ENCODE measurements at regions not wholly inside any gene's neighbourhood (a gene's known extent, or its start where the extent isn't known, plus 50 kb on each side); places are given as distances from the start of the nearest gene placed in this dataset.

GRCh38 chr2:129799036-129799958 is 180.2 kb upstream of the RAB6C start:
- H3K4me2 ChIP-seq (ENCODE audit: low read length), result no peak overlapping the region
- TF ChIP-seq EZH2phosphoT487 (IDR thresholded peaks at IDR 0.05; ENCODE audit: borderline replicate concordance, low read length) (no peak), CTCF (IDR thresholded peaks at IDR 0.05; ENCODE audit: low read depth, low read length, poor library complexity, severe bottlenecking) (no peak)
- no peak overlapping the region for H3K4me3 ChIP-seq (ENCODE audit: low read length)
- no peaks in the 10 kb centered on the region for H3F3A ChIP-seq (ENCODE audit: control insufficient read depth, insufficient read depth)
- H3K4me1 ChIP-seq (ENCODE audit: control insufficient read depth, low read length), result no peaks in the 10 kb centered on the region
- H3K27me3 ChIP-seq (ENCODE audit: control insufficient read depth, low read length), result no peaks in the 10 kb centered on the region; the same call in none of the 2 replicates
- no peaks in the 10 kb centered on the region for H3K9me2 ChIP-seq (replicated peaks; ENCODE audit: control insufficient read depth, low read length)
- no peak overlapping the region for H3K27ac ChIP-seq (ENCODE audit: low read depth, low read length)
- H3K9me3 ChIP-seq (ENCODE audit: control insufficient read depth, insufficient read depth, low read length), result no peaks in the 10 kb centered on the region
- no peaks in the 10 kb centered on the region for H4K20me1 ChIP-seq (ENCODE audit: control insufficient read depth, insufficient read depth, low read depth, low read length)
- H3K36me3 ChIP-seq (ENCODE audit: control insufficient read depth, low read length), result no peaks in the 10 kb centered on the region
- H3K79me2 ChIP-seq (ENCODE audit: control insufficient read depth, low read length), result no peaks in the 10 kb centered on the region

- Histone ChIP-seq H3F3A (ENCODE audit: control insufficient read depth, insufficient read depth) (no peaks in the 10 kb centered on the region), H3K36me3 (ENCODE audit: control insufficient read depth, low read length) (no peaks in the 10 kb centered on the region), H4K20me1 (ENCODE audit: control insufficient read depth, insufficient read depth, low read depth, low read length) (no peaks in the 10 kb centered on the region), H3K4me1 (ENCODE audit: control insufficient read depth, low read length) (no peaks in the 10 kb centered on the region), H3K4me3 (ENCODE audit: low read length) (no peak overlapping the region), H3K4me2 (ENCODE audit: low read length) (no peak overlapping the region), H3K27me3 (ENCODE audit: control insufficient read depth, low read length) (no peaks in the 10 kb centered on the region; the same call in none of the 2 replicates), H3K9me2 (replicated peaks; ENCODE audit: control insufficient read depth, low read length) (no peaks in the 10 kb centered on the region), H3K9me3 (ENCODE audit: control insufficient read depth, insufficient read depth, low read length) (no peaks in the 10 kb centered on the region), H3K79me2 (ENCODE audit: control insufficient read depth, low read length) (no peaks in the 10 kb centered on the region), H3K27ac (ENCODE audit: low read depth, low read length) (no peak overlapping the region)
- TF ChIP-seq CTCF (IDR thresholded peaks at IDR 0.05; ENCODE audit: low read depth, low read length, poor library complexity, severe bottlenecking) (no peak), EZH2phosphoT487 (IDR thresholded peaks at IDR 0.05; ENCODE audit: borderline replicate concordance, low read length) (no peak)
These were observed 179.2 kb upstream of the RAB6C start for GRCh38 chr2:129800285-129800684.

- Histone ChIP-seq H3K4me1 (ENCODE audit: control insufficient read depth, low read length) (no peaks in the 10 kb centered on the region), H3K9me2 (replicated peaks; ENCODE audit: control insufficient read depth, low read length) (no peaks in the 10 kb centered on the region), H3K36me3 (ENCODE audit: control insufficient read depth, low read length) (no peaks in the 10 kb centered on the region), H3K4me2 (ENCODE audit: low read length) (no peak overlapping the region), H3K9me3 (ENCODE audit: control insufficient read depth, insufficient read depth, low read length) (no peaks in the 10 kb centered on the region), H3K27ac (ENCODE audit: low read depth, low read length) (no peak overlapping the region), H3K27me3 (ENCODE audit: control insufficient read depth, low read length) (no peaks in the 10 kb centered on the region; the same call in none of the 2 replicates), H4K20me1 (ENCODE audit: control insufficient read depth, insufficient read depth, low read depth, low read length) (no peaks in the 10 kb centered on the region), H3F3A (ENCODE audit: control insufficient read depth, insufficient read depth) (no peaks in the 10 kb centered on the region), H3K4me3 (ENCODE audit: low read length) (no peak overlapping the region), H3K79me2 (ENCODE audit: control insufficient read depth, low read length) (no peaks in the 10 kb centered on the region)
- no peak for TF ChIP-seq EZH2phosphoT487 (IDR thresholded peaks at IDR 0.05; ENCODE audit: borderline replicate concordance, low read length)
- no peak for TF ChIP-seq CTCF (IDR thresholded peaks at IDR 0.05; ENCODE audit: low read depth, low read length, poor library complexity, severe bottlenecking)
These were observed 178.8 kb upstream of the RAB6C start for GRCh38 chr2:129800686-129801085.

All from DOHH2 (cell line).